ENCODE measurements at regions not wholly inside any gene's neighbourhood (a gene's known extent, or its start where the extent isn't known, plus 50 kb on each side); places are given as distances from the start of the nearest gene placed in this dataset.

- no peak for DNase-seq
These were observed 66.3 kb upstream of the GLI2 start for GRCh38 chr2:120669121-120669952.

GRCh38 chr2:120669971-120670370 lies 65.7 kb upstream of the GLI2 start:
- no peak for DNase-seq

GRCh38 chr2:120670371-120670770 lies 65.3 kb upstream of the GLI2 start:
- no peak for DNase-seq

GRCh38 chr2:120670771-120671480 lies 64.7 kb upstream of the GLI2 start:
- no peak for DNase-seq

DNA sequence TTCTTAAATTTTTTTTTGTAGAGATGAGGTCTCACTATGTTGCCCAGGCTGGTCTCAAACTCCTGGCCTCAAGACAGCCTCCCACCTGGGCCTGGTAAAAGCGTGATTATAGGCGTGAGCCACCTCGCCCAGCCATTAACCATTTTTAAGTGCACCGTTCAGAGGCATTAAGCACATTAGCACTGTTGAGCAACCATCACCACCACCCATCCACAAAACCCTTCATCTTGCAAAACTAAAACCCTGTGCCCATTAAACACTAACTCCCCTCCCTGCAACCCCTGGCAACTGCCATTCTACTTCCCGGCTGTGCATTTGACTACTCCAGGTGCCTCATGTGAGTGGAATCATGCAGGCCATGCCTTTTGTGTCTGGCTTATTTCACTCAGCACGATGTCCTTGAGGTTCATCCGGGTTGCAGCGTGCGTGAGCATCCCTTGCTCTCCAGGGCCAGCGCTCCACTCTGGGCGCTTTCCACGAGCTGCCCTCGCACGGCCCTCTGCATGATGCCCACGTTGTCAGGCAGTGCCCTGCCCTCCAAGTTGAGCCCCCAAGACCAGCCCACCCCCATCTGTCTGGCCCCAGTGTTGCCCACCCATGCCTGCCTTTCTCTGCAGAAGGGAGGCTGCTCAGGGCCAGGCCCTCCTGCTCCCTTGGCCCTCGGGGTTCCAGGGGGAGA lies 63.0 kb upstream of the GLI2 start:
- DNase-seq: no peak

DNA sequence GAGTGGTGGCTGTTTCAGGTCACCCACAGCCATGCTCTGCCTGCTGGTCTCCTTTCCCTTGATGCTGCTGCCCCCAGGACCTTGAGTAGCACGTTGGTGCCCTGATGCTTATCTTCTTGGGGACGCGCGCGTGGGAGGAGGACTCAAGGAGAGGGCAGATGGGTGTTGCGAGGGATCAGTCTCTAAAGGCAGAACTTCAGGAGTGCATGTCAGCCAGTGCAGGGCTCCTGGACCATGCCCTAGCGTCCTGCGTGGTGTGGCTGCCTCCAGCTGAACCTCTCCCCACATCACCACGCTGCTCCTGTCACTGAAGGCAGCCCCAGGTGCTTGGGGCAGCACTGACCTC lies 62.5 kb upstream of the GLI2 start:
- DNase-seq: no peak

GRCh38 chr2:120673571-120674061 lies 62.1 kb upstream of the GLI2 start:
- DNase-seq: no peak

- no peak for DNase-seq
These were observed 61.2 kb upstream of the GLI2 start for GRCh38 chr2:120674246-120675170.

DNA sequence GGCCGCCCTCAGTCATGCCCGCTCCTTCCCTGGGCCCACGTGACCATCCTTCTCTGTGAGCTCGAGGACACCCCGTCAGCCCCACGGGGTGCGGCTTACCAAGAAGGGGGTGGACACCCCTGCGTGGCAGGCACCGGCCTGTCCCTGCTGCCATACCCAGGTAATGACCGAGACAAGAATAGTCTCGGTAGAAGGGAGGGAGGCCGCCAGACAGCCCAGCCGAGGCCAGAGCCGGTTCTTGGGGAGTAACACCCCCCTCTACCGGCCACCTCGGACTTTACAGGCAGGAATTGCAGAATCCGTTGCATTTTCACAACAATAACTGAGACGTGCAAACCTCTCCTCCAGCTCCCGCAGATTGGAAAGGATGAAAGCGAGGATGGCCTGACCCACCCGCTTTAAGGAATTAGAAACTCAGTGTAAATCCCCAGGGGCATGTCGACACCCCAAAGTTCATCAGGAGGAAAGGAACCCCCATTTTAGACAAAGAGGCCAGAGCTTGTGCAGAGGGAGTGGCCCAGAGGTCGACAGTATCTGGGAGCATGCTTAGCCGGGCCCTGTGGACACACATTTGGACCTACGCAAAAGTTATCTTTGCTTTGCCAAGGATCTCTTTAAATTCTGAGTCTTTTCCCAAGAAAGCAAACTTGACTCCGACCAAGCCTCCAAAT lies 60.1 kb upstream of the GLI2 start:
- peak; percentile 9 to 28 for DNase-seq

- DNase-seq: no peak
These were observed 58.4 kb upstream of the GLI2 start for GRCh38 chr2:120677221-120677620.

GRCh38 chr2:120677696-120678247 lies 57.9 kb upstream of the GLI2 start:
- DNase-seq: no peak

- DNase-seq: no peak
These were observed 57.4 kb upstream of the GLI2 start for GRCh38 chr2:120678251-120678650.

DNA sequence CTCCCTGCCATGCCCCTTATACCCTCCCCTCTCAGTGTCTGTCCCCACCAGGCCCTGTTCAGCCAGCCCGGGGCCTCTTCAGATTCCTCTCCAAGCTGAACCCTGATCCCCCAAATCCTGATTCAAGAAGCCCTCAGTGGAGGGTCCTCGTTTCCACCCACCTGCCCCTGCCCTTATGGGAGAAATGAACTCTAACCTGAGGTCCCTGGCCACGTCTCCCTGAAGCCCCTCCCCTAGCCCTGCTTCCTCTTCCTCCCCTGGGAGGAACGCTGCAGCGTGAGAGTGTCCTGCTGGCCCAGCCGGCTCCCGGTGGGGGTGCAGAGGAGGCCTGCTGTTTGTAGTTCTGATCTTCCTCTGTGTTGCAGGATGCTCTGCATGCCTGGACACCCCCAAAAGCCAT lies 56.7 kb upstream of the GLI2 start:
- DNase-seq: no peak

DNA sequence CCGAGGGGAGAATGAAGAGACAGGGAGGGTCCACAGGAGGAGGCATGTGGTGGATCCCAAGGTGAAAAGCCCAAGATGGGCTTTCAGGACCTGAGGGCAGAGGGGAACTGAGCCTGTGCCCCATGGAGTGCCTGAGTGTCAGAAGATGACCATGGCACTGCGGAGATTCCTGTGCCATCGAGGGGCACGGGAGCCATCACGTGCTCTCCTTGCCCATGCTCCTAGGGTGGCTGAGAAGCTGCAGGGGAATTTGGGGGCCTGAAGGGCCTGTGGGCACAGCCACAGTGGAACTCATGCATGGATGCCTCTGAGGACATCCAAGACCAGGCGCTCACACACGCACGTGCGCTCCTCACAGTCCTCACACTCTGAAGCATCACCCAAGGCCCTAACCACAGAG lies 56.1 kb upstream of the GLI2 start:
- DNase-seq: no peak

GRCh38 chr2:120680136-120680761 lies 55.4 kb upstream of the GLI2 start:
- peak; percentile 57 to 64 for DNase-seq

DNA sequence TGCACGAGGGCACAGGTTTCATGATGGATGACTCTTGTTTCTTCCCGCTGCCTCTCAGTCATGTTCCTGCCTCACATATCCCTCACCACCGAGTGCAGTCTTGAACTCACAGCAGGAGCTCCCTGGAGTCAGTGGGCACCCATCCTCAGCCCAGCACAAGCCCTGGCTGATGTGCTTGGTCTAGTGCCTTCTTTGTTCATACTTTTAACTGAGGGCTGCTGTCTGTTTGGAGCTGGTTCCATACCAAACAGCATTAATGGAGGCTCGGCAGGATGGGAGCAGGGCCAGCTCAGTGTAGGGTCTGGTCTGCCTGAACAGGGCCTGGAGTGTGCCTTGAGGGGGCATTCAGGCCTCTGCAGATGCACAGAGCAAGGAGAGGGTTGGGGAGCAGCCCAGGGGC lies 54.5 kb upstream of the GLI2 start:
- no peak for DNase-seq

GRCh38 chr2:120681696-120682288 lies 53.9 kb upstream of the GLI2 start:
- no peak for DNase-seq

DNA sequence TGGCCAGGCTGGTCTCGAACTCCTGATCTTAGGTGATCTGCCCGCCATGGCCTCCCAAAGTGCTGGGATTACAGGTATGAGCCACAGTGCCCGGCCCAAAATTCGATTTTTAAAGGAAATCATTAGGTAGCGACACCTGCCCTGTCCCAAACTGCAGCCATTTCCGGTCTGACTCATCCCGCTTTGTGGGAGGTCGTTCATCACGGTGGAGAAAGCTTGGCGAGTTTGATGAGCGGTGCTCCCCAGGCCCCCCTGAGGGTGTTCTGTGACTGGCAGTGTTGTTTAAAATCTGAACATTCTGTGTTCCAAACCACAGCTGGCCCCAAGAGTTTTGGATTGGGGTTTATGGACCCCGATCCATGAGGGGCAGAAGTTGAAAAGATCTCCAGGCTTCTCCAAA lies 53.0 kb upstream of the GLI2 start:
- DNase-seq: no peak

- DNase-seq: no peak
These were observed 52.6 kb upstream of the GLI2 start for GRCh38 chr2:120683081-120683480.

DNA sequence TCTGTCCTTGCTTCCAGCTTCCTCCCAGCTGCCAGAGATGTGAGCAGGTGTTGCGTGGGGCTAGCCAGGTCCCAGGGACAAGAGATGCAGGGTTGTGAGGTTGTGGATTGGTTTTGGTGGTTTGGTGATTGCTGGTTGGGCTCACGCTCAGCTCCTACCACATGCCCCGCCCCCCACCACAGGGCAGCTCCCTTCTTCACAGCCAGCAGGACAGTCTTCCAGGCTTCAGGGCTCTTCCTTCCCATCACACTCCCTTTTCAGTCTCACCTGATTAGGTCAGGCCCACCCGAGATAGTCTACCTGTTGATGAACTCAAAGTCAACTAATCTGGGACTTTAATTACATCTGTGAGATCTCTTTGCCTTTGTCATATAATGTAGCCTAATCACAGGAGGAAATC lies 52.0 kb upstream of the GLI2 start:
- no peak for DNase-seq
